Testis (tissue), 2 donors: ENCODE measurements at regions not wholly inside any gene's neighbourhood (a gene's known extent, or its start where the extent isn't known, plus 50 kb on each side); places are given as distances from the start of the nearest gene placed in this dataset.

Experiments used
- CTCF ChIP-seq, 3 experiments: fragments of 450-650 bp in 2 of 3; fragments of 200-600 bp in 1 of 3; sonication (generic) in 1 of 3; IDR thresholded peaks; one replicate each; pipeline ENCODE4 v1.5.1; 2016 to 2019; ENCODE audit warnings: antibody characterized with exemption in 3 of 3, mild to moderate bottlenecking in 2 of 3, moderate library complexity in 1 of 3
- POLR2A ChIP-seq: fragments of 450-650 bp; IDR thresholded peaks from one replicate; pipeline ENCODE4 v1.6.1; 2017; ENCODE audit warnings: antibody characterized with exemption, mild to moderate bottlenecking, moderate library complexity

GRCh38 chr3:175869404-175869803, 1010.3 kb downstream of the NAALADL2 start:
- no peak for TF ChIP-seq POLR2A
- no peak for TF ChIP-seq CTCF (IDR thresholded peaks at IDR 0.05)
